T-helper 17 cell (primary cell): ENCODE measurements at regions not wholly inside any gene's neighbourhood (a gene's known extent, or its start where the extent isn't known, plus 50 kb on each side); places are given as distances from the start of the nearest gene placed in this dataset.
"Not testable (repeated sequence)": the region's sequence is repeated elsewhere in the genome, so short reads cannot be mapped to it uniquely, and the experiment has no call there.

Experiments
- ATAC-seq: fragments of 150-1000 bp; cut with Tn5 transposase; 2 replicates; pipeline ENCODE4 v1.10.0; 2021; ENCODE audit warnings: mild to moderate bottlenecking, moderate library complexity
- DNase-seq, 3 donors: peaks; one replicate each; pipeline versions ENCODE4 v3.0.0 to v3.0.0-alpha.2; 2020 to 2021
- H3K9me3 ChIP-seq: one replicate; pipeline ENCODE4 v1.7.0; 2013; ENCODE audit warnings: low read length, mild to moderate bottlenecking; ENCODE audit not compliant: control insufficient read depth, poor library complexity, severe bottlenecking
- H3K27ac Mint-ChIP-seq: one replicate; pipeline ENCODE4 v1.8.0; 2022; ENCODE audit warnings: mild to moderate bottlenecking, moderate library complexity, mixed read lengths
- H3K27me3 Mint-ChIP-seq: one replicate; pipeline ENCODE4 v1.8.0; 2022; ENCODE audit warnings: mixed read lengths
- H3K36me3 Mint-ChIP-seq: one replicate; pipeline ENCODE4 v1.8.0; 2022; ENCODE audit warnings: low read depth, mixed read lengths
- H3K4me1 Mint-ChIP-seq: one replicate; pipeline ENCODE4 v1.8.0; 2022; ENCODE audit warnings: mild to moderate bottlenecking, mixed read lengths
- H3K4me3 Mint-ChIP-seq: one replicate; pipeline ENCODE4 v1.8.0; 2022; ENCODE audit warnings: mild to moderate bottlenecking, moderate library complexity, mixed read lengths

DNA sequence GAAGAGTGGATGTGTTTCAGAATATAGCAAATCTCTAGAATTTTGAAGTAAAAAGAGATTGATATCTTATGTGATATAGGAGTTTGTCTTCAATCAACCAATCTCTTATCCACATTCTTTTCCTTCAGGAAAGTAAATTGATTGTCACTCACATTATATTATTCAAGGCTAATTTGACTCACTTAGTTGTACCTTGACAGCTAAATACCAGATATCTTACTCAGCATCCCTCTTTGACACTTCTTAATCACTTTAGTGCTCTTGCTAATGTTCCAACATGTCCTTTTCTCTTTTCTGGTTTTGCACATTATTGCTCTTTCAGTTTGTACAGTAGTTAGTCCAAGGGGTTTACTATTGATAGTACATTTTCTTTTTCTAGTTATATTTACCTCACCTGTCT, 286.9 kb upstream of the PTCHD4 start:
- Mint-ChIP-seq H3K27me3 (no peaks in the 10 kb centered on the region), H3K4me1 (no peaks in the 10 kb centered on the region), H3K4me3 (no peak overlapping the region), H3K27ac (no peak overlapping the region), H3K36me3 (no peaks in the 10 kb centered on the region)
- no peaks in the 10 kb centered on the region for H3K9me3 ChIP-seq
- DNase-seq (no peak), ATAC-seq (no peak)

DNA sequence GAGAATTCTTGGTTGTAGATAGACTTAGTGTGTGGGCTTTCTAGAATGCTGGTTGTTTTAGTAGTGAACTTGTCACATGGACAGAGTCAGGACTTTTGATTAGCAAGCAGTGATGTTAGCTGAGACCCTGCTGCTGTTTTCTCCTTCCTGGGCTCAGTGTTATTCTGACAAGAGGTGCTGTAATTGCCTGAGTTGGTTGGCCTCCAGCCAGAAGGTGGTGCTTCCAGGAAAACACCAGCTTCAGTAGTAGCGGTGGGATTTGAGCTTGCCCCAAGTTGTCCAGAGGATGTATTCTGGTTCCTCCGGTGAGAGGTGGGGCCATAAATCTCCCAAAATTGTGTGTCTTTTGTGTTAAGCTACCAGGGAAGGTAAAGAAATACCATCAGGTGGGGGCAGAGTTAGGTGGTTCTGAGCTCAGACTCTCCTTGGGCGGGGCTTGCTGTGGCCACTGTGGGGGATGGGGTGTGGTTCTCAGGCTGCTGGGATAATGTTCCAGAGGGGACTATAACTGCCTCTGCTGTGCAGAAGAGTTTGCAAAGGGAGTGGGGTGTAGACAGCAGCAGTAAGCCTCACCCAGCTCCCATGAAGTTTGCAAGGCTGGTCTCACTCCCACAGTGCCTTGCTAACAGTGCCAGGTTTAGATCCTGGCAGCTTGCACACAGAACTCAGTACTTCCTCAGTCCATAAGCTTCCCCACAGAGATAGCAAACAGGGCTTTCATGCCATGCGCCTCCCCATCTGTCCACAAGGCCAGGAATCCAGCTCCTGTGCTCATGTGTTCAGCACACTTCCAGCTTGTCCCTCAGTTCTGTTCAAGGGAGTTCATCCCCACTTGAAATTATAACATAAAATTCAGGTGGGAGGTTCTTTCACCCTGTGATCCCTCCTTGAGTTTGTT, 278.4 kb upstream of the PTCHD4 start:
- H3K27me3 Mint-ChIP-seq = no peaks in the 10 kb centered on the region
- no peak overlapping the region for H3K27ac Mint-ChIP-seq
- H3K4me1 Mint-ChIP-seq = no peaks in the 10 kb centered on the region
- H3K36me3 Mint-ChIP-seq = no peaks in the 10 kb centered on the region
- no peak overlapping the region for H3K4me3 Mint-ChIP-seq
- DNase-seq = no peak
- H3K9me3 ChIP-seq = no peaks in the 10 kb centered on the region
- ATAC-seq = no peak

DNA sequence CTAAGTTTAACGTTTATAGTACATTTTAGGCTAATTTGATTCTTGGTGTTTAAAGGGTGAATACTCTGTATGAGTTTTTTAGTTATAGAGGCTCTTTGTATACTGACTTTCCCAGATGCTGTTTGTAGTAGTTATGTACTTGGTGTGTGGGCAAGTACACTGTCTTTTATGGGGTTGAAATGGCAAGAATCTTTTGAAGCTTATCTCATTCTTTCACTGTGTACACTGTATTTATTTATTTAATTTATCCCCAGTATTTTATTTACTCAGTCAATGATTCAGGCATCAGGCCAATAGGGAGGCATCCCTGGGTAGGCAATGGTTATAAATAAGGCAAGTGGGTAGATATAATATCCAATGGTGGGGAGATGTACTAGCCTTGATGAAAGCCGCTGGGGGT, 277.0 kb upstream of the PTCHD4 start:
- Mint-ChIP-seq H3K4me1 (no peaks in the 10 kb centered on the region), H3K4me3 (no peak overlapping the region), H3K27ac (no peak overlapping the region), H3K36me3 (no peaks in the 10 kb centered on the region), H3K27me3 (no peaks in the 10 kb centered on the region)
- DNase-seq (no peak), ATAC-seq (no peak)
- no peaks in the 10 kb centered on the region for H3K9me3 ChIP-seq

DNA sequence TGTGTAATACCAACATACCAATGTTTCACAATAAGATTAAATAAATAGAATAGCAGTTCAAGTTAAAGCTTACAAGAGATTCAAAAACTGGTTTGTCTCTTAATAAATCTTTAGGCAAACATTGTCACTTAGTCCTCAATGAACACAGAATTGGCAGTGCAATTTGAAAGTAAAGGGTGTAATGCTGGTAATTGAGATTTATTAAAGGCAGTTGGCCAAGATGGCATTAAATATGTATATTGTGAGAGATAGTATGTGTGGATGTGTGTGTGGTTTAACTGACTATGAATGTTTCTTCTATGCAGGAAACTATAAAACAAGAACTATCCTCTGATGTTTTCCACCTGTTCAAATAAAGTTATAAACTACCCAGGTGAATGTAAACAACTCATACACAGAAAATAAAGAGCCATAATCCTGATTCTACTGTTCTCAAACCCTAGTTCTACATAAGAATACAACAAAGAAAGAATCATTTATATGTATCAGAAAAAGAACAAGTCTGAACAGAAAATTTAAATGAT, 267.9 kb upstream of the PTCHD4 start:
- H3K4me1 Mint-ChIP-seq = no peaks in the 10 kb centered on the region
- H3K4me3 Mint-ChIP-seq = no peak overlapping the region
- H3K27me3 Mint-ChIP-seq = no peaks in the 10 kb centered on the region
- no peak overlapping the region for H3K27ac Mint-ChIP-seq
- H3K9me3 ChIP-seq = no peaks in the 10 kb centered on the region
- no peaks in the 10 kb centered on the region for H3K36me3 Mint-ChIP-seq
- DNase-seq = no peak
- ATAC-seq = no peak

DNA sequence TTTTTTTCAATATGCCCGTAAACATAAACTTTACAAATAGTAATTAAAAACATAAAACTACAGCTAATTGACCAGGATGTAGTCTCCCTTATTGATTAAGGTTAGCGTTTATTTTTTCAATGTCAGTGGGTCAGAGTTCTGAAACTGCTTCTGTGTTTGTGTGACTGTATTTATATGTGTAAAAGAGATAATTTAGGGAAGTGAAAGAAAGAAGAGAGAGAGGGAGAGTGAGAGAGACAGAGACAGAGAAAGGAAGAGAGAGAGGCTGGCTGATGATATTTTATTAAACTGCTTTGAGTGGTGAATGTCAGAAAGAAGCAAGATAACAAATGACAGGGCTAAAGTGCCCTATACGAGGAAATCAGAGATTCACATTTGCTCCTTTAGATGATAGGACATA, 266.1 kb upstream of the PTCHD4 start:
- Mint-ChIP-seq H3K27ac (no peak overlapping the region), H3K27me3 (no peaks in the 10 kb centered on the region), H3K4me3 (no peak overlapping the region), H3K4me1 (no peaks in the 10 kb centered on the region), H3K36me3 (no peaks in the 10 kb centered on the region)
- ATAC-seq (no peak), DNase-seq (no peak)
- H3K9me3 ChIP-seq = no peaks in the 10 kb centered on the region

DNA sequence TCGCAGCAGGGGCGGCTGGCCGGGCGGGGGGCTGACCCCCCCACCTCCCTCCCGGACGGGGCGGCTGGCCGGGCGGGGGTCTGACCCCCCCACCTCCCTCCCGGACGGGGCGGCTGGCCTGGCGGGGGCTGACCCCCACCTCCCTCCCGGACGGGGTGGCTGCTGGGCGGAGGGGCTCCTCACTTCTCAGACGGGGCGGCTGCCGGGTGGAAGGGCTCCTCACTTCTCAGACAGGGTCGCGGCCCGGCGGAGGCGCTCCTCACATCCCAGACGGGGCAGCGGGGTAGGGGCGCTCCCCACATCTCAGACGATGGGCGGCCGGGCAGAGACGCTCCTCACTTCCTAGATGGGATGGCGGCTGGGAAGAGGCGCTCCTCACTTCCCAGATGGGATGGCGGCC, 260.2 kb upstream of the PTCHD4 start:
- H3K36me3 Mint-ChIP-seq, ATAC-seq, H3K27ac Mint-ChIP-seq, H3K9me3 ChIP-seq, H3K4me3 Mint-ChIP-seq, H3K4me1 Mint-ChIP-seq, H3K27me3 Mint-ChIP-seq: not testable (repeated sequence)
- peak in 1 of 3 donors; percentile 8 for DNase-seq

DNA sequence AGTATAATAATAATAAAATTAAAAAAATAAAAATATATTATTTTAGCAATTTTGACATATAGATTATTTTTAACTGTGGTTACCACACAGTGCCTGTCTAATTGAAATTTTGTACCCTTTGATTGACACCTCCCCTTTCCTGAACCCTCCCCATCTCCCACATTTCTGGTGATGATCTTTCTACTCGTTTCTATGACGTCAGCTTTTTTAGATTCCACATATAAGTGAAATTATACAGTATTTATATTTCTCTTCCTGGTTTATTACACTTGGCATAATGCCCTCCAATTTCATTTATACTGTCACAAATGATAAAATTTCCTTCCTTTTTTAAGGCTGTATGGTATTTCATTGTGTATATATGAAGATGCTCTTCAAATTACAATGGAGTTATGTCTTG, 258.1 kb upstream of the PTCHD4 start:
- Mint-ChIP-seq H3K4me3 (no peak overlapping the region), H3K27me3 (no peaks in the 10 kb centered on the region), H3K4me1 (no peaks in the 10 kb centered on the region), H3K27ac (no peak overlapping the region), H3K36me3 (no peaks in the 10 kb centered on the region)
- no peak for DNase-seq
- no peaks in the 10 kb centered on the region for H3K9me3 ChIP-seq
- no peak for ATAC-seq

DNA sequence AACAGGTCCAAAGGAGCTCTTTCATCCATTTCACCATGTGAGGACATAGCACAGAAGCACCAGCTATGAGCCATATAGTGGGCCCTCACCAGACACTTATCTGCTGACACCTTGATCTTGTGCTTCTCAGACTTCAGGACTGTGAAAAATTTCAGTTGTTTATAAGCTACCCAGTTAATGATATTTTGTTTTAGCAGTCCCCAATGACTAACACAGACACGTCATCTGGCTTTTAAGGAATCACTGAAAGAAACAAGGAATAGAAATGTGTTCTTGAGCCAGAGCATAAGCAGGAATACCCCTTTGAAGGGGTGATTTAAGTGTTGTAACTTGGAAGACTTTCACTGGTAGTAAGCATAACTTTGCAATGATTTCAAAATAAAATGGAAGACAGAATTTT, 214.7 kb upstream of the PTCHD4 start:
- H3K4me3 Mint-ChIP-seq = no peak overlapping the region
- no peaks in the 10 kb centered on the region for H3K36me3 Mint-ChIP-seq
- H3K9me3 ChIP-seq = no peaks in the 10 kb centered on the region
- ATAC-seq (no peak), DNase-seq (no peak)
- no peaks in the 10 kb centered on the region for H3K27me3 Mint-ChIP-seq
- H3K27ac Mint-ChIP-seq = no peak overlapping the region
- H3K4me1 Mint-ChIP-seq = no peaks in the 10 kb centered on the region

DNA sequence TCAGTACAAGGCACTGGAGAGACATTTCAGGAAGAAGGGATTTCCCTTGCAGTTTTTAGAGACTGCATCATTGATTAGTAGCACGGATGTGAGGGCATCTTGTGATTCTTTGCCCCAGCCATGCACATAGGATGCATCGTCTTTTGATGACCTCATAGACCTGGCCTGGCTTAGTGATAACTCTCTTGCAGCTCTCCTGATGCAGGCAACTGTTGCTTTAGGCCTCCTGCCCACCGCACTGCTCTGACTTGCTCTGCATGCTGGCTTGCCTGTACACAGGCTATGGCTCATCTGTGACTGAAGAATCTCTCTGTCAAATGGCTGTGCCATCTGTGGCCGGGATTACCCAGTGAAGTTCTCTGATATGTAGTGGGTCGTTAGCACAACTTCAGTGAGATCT, 207.7 kb upstream of the PTCHD4 start:
- DNase-seq (no peak), ATAC-seq (no peak)
- H3K4me3 Mint-ChIP-seq = no peak overlapping the region
- H3K9me3 ChIP-seq = no peaks in the 10 kb centered on the region
- H3K36me3 Mint-ChIP-seq = no peaks in the 10 kb centered on the region
- no peak overlapping the region for H3K27ac Mint-ChIP-seq
- H3K27me3 Mint-ChIP-seq = no peaks in the 10 kb centered on the region
- H3K4me1 Mint-ChIP-seq = no peaks in the 10 kb centered on the region

DNA sequence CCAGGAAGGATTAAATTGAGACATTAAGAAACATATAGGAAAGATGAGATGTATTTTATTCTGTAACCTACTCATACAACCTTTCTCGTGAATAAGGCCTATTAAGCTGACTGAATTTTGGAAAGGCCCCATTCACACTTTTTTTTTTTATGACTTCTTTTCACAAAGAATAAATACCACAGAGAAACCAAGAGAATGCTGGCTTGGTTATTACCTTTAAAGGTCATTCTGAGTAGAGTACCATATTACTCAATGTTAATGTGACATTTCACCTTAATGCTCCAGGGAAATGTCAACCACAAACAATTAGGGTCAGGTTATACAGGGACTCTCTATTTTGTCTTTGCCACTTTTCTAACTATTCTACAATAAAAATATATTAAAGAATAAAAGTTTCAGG, 204.9 kb upstream of the PTCHD4 start:
- Mint-ChIP-seq H3K27me3 (no peaks in the 10 kb centered on the region), H3K4me3 (no peak overlapping the region), H3K27ac (no peak overlapping the region), H3K4me1 (no peaks in the 10 kb centered on the region), H3K36me3 (no peaks in the 10 kb centered on the region)
- no peak for DNase-seq
- ATAC-seq = no peak
- no peaks in the 10 kb centered on the region for H3K9me3 ChIP-seq

DNA sequence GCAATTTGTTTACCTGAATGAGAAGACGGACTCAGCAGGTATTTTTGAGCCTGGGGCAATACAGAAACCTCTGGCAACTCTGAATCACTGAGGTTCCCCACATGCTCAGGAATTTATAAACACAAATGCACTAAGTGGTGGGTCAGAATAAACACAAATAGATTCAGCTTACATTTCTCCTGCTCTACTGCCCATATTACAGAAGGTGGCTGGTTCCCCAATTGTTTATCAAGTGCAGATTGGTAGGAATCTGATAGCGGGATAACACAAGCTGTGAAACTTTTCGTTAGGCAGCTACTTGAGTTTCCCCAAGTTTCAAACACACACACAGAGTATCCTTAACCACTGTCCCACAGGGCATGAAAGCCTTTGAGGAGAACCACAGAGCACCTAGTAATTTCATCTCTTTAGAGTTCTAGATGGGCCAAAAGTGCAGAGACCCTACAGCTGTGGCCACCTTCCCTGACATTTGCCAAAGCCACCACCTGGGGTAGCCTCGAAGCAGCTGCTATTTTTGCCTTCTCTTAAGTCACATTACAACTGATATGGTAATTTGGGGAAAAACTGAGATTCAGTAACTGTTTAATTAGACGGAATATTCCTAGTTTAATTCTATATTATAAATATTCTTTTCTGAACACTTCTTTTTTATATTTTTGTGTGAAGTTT, 204.2 kb upstream of the PTCHD4 start:
- DNase-seq (no peak), ATAC-seq (no peak)
- no peak overlapping the region for H3K4me3 Mint-ChIP-seq
- H3K27ac Mint-ChIP-seq = no peak overlapping the region
- H3K4me1 Mint-ChIP-seq = no peaks in the 10 kb centered on the region
- H3K9me3 ChIP-seq = no peaks in the 10 kb centered on the region
- no peaks in the 10 kb centered on the region for H3K27me3 Mint-ChIP-seq
- H3K36me3 Mint-ChIP-seq = no peaks in the 10 kb centered on the region

DNA sequence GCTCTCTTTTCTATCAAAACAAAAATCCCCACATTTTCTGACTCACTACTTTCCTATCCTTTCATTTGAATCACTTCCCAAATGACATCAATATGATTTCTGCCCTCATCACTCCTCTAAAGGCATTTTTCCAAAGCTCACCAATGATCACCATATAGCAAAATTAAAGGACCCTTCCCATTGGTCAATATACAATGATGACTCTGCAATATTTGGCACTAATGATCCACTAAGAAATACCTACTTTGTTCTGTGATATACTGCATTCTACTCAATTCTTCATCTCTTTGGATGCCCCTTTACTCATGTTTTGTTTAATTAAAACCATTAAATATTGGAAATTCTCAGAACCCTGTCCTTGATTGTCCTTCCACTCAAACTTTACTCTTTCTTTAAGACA, 200.3 kb upstream of the PTCHD4 start:
- no peaks in the 10 kb centered on the region for H3K4me1 Mint-ChIP-seq
- H3K9me3 ChIP-seq = no peaks in the 10 kb centered on the region
- ATAC-seq (no peak), DNase-seq (no peak)
- no peak overlapping the region for H3K4me3 Mint-ChIP-seq
- no peaks in the 10 kb centered on the region for H3K27me3 Mint-ChIP-seq
- H3K36me3 Mint-ChIP-seq = no peaks in the 10 kb centered on the region
- no peak overlapping the region for H3K27ac Mint-ChIP-seq

DNA sequence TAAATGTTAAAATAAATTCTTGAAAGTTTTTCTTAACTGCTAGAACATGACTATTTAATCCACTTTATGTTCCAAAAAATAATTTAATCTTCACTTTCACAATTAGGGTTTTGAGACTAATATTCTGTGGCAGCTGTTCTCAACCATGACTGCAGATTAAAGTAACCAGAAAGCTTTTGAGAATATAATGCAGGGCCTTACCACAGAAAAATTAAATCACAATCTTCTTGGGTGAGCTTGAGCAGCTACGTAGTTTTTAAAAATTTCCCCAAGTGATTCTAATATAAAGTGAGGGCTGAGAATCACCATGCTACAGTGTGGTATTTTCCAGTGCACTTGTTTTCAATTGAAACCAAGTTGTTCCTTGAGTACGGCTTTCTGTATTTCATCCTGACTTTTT, 196.6 kb upstream of the PTCHD4 start:
- ATAC-seq (no peak), DNase-seq (no peak)
- Mint-ChIP-seq H3K4me1 (no peaks in the 10 kb centered on the region), H3K27me3 (no peaks in the 10 kb centered on the region), H3K36me3 (no peaks in the 10 kb centered on the region), H3K4me3 (no peak overlapping the region), H3K27ac (no peak overlapping the region)
- no peaks in the 10 kb centered on the region for H3K9me3 ChIP-seq

DNA sequence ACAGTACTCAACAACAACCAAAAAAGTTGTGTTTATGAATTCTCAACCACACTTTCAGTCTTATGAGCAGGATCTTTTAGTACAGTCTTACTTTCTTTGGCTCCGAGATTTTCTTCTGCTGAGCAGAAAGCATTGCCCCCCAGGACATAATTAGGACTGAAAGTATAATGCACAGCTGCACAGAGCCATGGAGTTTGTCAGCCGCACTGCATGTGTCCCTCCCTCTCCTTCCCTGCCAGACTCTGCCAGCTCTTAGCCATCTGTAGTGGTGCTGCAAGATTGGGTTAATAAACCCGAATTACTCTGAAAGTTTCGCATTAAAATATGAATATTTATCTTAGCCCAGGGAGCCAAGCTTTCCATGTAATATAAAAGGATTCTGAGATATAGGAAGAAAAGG, 179.6 kb upstream of the PTCHD4 start:
- H3K27me3 Mint-ChIP-seq = no peaks in the 10 kb centered on the region
- ATAC-seq (no peak), DNase-seq (no peak)
- no peaks in the 10 kb centered on the region for H3K36me3 Mint-ChIP-seq
- H3K4me3 Mint-ChIP-seq = no peak overlapping the region
- H3K9me3 ChIP-seq = no peaks in the 10 kb centered on the region
- H3K4me1 Mint-ChIP-seq = no peaks in the 10 kb centered on the region
- no peak overlapping the region for H3K27ac Mint-ChIP-seq
